SK-N-SH treated with all-trans-retinoic acid at 6 μM for 48 hours (cell line): ENCODE measurements at regions not wholly inside any gene's neighbourhood (a gene's known extent, or its start where the extent isn't known, plus 50 kb on each side); places are given as distances from the start of the nearest gene placed in this dataset.
A peak's percentile ranks its signal among the peaks of the same experiment; 100 is the strongest.

Experiments used
- ATAC-seq: fragments of 200-7000 bp; cut with Tn5 transposase; 3 replicates; pipeline ENCODE4 v1.9.1; 2020; ENCODE audit warnings: mild to moderate bottlenecking, moderate library complexity
- ARNTL ChIP-seq: fragments of 450-650 bp; formaldehyde crosslinking; IDR thresholded peaks from 2 replicates; pipeline ENCODE4 v1.5.0; 2020; ENCODE audit warnings: low read depth, mild to moderate bottlenecking, moderate library complexity, borderline replicate concordance
- BACH2 ChIP-seq: fragments of 250-450 bp; sonication (Bioruptor Pico); IDR thresholded peaks from 2 replicates; pipeline ENCODE4 v1.9.0; 2021; ENCODE audit warnings: mild to moderate bottlenecking, borderline replicate concordance
- CSDC2 ChIP-seq: fragments of 250-450 bp; sonication (Bioruptor Pico); IDR thresholded peaks from 2 replicates; pipeline ENCODE4 v1.5.0; 2020; ENCODE audit warnings: mild to moderate bottlenecking, moderate library complexity
- ESRRG ChIP-seq: fragments of 250-450 bp; sonication (Bioruptor Pico); IDR thresholded peaks from 2 replicates; pipeline ENCODE4 v1.6.1; 2021; ENCODE audit warnings: mild to moderate bottlenecking
- GLIS3 ChIP-seq: fragments of 250-450 bp; sonication (Bioruptor Pico); IDR thresholded peaks from 2 replicates; pipeline ENCODE4 v1.5.0; 2020; ENCODE audit warnings: mild to moderate bottlenecking, moderate library complexity
- ISL1 ChIP-seq: fragments of 250-450 bp; sonication (Bioruptor Pico); IDR thresholded peaks from 2 replicates; pipeline ENCODE4 v2.1.2; 2022; ENCODE audit warnings: mild to moderate bottlenecking, moderate library complexity
- OSR1 ChIP-seq: fragments of 250-450 bp; sonication (Bioruptor Pico); IDR thresholded peaks from 2 replicates; pipeline ENCODE4 v1.8.0; 2022; ENCODE audit warnings: moderate library complexity, mild to moderate bottlenecking, inconsistent platforms
- PPARA ChIP-seq: fragments of 250-450 bp; sonication (Bioruptor Pico); IDR thresholded peaks from 2 replicates; pipeline ENCODE4 v1.5.0; 2020; ENCODE audit warnings: mild to moderate bottlenecking, borderline replicate concordance
- RARB ChIP-seq: fragments of 250-450 bp; sonication (Bioruptor Pico); IDR thresholded peaks from 2 replicates; pipeline ENCODE4 v1.8.0; 2021; ENCODE audit warnings: mild to moderate bottlenecking, moderate library complexity
- SNAI2 ChIP-seq: fragments of 250-450 bp; sonication (Bioruptor Pico); IDR thresholded peaks from 2 replicates; pipeline ENCODE4 v1.5.0; 2020; ENCODE audit warnings: mild to moderate bottlenecking, moderate library complexity
- TCF4 ChIP-seq: fragments of 250-450 bp; sonication (Bioruptor Pico); IDR thresholded peaks from 2 replicates; pipeline ENCODE4 v1.8.0; 2021; ENCODE audit warnings: mild to moderate bottlenecking, moderate library complexity, borderline replicate concordance
- TOX ChIP-seq: fragments of 250-450 bp; sonication (Bioruptor Pico); IDR thresholded peaks from 2 replicates; pipeline ENCODE4 v1.8.0; 2021; ENCODE audit warnings: mild to moderate bottlenecking, moderate library complexity, borderline replicate concordance
- ZC3H10 ChIP-seq: fragments of 250-450 bp; sonication (Bioruptor Pico); IDR thresholded peaks from 2 replicates; pipeline ENCODE4 v1.5.1; 2021; ENCODE audit warnings: mild to moderate bottlenecking, moderate library complexity
- ZFP3 ChIP-seq: fragments of 250-450 bp; sonication (Bioruptor Pico); IDR thresholded peaks from 2 replicates; pipeline ENCODE4 v1.5.0; 2020; ENCODE audit warnings: mild to moderate bottlenecking, moderate library complexity
- ZFP30 ChIP-seq: fragments of 450-650 bp; formaldehyde crosslinking; IDR thresholded peaks from 2 replicates; pipeline ENCODE4 v1.5.0; 2022; ENCODE audit warnings: mild to moderate bottlenecking, moderate library complexity
- ZNF70 ChIP-seq: fragments of 450-650 bp; formaldehyde crosslinking; IDR thresholded peaks from 2 replicates; pipeline ENCODE4 v1.5.0; 2020; ENCODE audit warnings: mild to moderate bottlenecking, moderate library complexity
- ZNF8 ChIP-seq: fragments of 450-650 bp; formaldehyde crosslinking; IDR thresholded peaks from 2 replicates; pipeline ENCODE4 v1.5.0; 2020; ENCODE audit warnings: mild to moderate bottlenecking, moderate library complexity
- TF ChIP-seq, protein P1 (sequence below): fragments of 250-450 bp; sonication (Bioruptor Pico); IDR thresholded peaks from 2 replicates; pipeline ENCODE4 v1.5.1; 2020; ENCODE audit warnings: low read depth, mild to moderate bottlenecking, moderate library complexity
- TF ChIP-seq, protein P2 (sequence below): fragments of 250-450 bp; sonication (Bioruptor Pico); IDR thresholded peaks from 2 replicates; pipeline ENCODE4 v1.5.1; 2021; ENCODE audit warnings: mild to moderate bottlenecking, moderate library complexity
- TF ChIP-seq, protein P3 (sequence below): fragments of 250-450 bp; sonication (Bioruptor Pico); IDR thresholded peaks from 2 replicates; pipeline ENCODE4 v1.8.0; 2021; ENCODE audit warnings: low read depth, mild to moderate bottlenecking, moderate library complexity, borderline replicate concordance
- TF ChIP-seq, protein P4 (sequence below): fragments of 250-450 bp; sonication (Bioruptor Pico); IDR thresholded peaks from 2 replicates; pipeline ENCODE4 v1.8.0; 2020; ENCODE audit warnings: mild to moderate bottlenecking, moderate library complexity, borderline replicate concordance
- TF ChIP-seq, protein P5 (sequence below): fragments of 250-450 bp; sonication (Bioruptor Pico); IDR thresholded peaks from 2 replicates; pipeline ENCODE4 v1.5.0; 2020; ENCODE audit warnings: mild to moderate bottlenecking, moderate library complexity

DNA sequence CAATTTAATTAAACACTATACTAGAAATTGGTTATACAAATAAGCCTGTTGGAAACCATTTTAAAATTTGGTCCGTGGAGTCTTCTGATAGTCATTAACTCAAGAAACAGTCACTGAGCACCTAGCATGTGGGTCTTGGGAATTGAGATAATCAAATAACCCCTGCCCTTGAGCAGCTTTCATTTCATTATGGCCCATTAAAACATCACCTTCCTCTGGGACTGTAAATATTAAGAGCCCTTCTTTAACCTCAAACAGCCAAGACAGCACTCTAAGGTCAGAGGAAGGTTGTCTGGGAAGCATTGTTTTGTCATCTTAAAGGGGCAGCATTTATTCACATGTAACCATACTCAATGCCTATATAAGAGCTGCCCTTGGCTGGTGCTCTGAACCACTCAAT, 610.3 kb upstream of the USP24 start:
- no peak for ATAC-seq
- TF ChIP-seq, protein P1, sequence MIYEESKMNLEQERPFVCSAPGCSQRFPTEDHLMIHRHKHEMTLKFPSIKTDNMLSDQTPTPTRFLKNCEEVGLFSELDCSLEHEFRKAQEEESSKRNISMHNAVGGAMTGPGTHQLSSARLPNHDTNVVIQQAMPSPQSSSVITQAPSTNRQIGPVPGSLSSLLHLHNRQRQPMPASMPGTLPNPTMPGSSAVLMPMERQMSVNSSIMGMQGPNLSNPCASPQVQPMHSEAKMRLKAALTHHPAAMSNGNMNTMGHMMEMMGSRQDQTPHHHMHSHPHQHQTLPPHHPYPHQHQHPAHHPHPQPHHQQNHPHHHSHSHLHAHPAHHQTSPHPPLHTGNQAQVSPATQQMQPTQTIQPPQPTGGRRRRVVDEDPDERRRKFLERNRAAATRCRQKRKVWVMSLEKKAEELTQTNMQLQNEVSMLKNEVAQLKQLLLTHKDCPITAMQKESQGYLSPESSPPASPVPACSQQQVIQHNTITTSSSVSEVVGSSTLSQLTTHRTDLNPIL, result no peak
- TF ChIP-seq TCF4 (no peak), ZFP3 (CRISPR knock-in tag) (no peak), ZNF70 (CRISPR knock-in tag) (no peak), BACH2 (no peak), PPARA (no peak), SNAI2 (CRISPR knock-in tag) (no peak), GLIS3 (CRISPR knock-in tag) (no peak), OSR1 (no peak), CSDC2 (no peak), ZNF8 (no peak), ZC3H10 (no peak), TOX (no peak), ARNTL (CRISPR knock-in tag) (no peak)
- TF ChIP-seq, protein P2, sequence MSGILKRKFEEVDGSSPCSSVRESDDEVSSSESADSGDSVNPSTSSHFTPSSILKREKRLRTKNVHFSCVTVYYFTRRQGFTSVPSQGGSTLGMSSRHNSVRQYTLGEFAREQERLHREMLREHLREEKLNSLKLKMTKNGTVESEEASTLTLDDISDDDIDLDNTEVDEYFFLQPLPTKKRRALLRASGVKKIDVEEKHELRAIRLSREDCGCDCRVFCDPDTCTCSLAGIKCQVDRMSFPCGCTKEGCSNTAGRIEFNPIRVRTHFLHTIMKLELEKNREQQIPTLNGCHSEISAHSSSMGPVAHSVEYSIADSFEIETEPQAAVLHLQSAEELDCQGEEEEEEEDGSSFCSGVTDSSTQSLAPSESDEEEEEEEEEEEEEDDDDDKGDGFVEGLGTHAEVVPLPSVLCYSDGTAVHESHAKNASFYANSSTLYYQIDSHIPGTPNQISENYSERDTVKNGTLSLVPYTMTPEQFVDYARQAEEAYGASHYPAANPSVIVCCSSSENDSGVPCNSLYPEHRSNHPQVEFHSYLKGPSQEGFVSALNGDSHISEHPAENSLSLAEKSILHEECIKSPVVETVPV (CRISPR knock-in tag), result no peak
- TF ChIP-seq, protein P3, sequence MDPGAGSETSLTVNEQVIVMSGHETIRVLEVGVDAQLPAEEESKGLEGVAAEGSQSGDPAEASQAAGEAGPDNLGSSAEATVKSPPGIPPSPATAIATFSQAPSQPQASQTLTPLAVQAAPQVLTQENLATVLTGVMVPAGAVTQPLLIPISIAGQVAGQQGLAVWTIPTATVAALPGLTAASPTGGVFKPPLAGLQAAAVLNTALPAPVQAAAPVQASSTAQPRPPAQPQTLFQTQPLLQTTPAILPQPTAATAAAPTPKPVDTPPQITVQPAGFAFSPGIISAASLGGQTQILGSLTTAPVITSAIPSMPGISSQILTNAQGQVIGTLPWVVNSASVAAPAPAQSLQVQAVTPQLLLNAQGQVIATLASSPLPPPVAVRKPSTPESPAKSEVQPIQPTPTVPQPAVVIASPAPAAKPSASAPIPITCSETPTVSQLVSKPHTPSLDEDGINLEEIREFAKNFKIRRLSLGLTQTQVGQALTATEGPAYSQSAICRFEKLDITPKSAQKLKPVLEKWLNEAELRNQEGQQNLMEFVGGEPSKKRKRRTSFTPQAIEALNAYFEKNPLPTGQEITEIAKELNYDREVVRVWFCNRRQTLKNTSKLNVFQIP (CRISPR knock-in tag), result no peak
- TF ChIP-seq, protein P4, sequence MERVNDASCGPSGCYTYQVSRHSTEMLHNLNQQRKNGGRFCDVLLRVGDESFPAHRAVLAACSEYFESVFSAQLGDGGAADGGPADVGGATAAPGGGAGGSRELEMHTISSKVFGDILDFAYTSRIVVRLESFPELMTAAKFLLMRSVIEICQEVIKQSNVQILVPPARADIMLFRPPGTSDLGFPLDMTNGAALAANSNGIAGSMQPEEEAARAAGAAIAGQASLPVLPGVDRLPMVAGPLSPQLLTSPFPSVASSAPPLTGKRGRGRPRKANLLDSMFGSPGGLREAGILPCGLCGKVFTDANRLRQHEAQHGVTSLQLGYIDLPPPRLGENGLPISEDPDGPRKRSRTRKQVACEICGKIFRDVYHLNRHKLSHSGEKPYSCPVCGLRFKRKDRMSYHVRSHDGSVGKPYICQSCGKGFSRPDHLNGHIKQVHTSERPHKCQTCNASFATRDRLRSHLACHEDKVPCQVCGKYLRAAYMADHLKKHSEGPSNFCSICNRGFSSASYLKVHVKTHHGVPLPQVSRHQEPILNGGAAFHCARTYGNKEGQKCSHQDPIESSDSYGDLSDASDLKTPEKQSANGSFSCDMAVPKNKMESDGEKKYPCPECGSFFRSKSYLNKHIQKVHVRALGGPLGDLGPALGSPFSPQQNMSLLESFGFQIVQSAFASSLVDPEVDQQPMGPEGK (CRISPR knock-in tag), result no peak
- TF ChIP-seq, all 23 proteins: peak for 0

DNA sequence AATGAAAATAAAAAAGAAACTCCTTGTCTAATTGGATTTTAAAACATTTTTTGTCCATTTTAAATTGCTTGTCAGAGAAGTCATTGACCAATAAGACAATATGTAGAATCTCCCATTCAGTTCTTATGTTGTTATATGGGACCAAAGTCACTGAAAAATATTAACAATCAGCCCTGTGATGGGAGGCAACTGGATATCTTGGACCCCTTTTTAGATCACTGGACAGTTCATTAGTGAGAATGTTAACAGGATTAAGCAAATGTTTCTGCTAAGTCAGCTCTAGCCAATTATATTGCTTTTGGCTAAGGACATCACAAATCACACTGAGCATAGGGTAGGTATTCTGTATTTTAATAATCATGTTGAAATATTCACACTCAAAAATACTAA, 609.1 kb upstream of the USP24 start:
- TF ChIP-seq CSDC2, result no peak
- no peak for TF ChIP-seq BACH2
- no peak for TF ChIP-seq SNAI2 (CRISPR knock-in tag)
- TF ChIP-seq GLIS3 (CRISPR knock-in tag), result no peak
- no peak for TF ChIP-seq ZNF8
- no peak for TF ChIP-seq PPARA
- TF ChIP-seq, all 23 proteins: peak for 0
- no peak for ATAC-seq

DNA sequence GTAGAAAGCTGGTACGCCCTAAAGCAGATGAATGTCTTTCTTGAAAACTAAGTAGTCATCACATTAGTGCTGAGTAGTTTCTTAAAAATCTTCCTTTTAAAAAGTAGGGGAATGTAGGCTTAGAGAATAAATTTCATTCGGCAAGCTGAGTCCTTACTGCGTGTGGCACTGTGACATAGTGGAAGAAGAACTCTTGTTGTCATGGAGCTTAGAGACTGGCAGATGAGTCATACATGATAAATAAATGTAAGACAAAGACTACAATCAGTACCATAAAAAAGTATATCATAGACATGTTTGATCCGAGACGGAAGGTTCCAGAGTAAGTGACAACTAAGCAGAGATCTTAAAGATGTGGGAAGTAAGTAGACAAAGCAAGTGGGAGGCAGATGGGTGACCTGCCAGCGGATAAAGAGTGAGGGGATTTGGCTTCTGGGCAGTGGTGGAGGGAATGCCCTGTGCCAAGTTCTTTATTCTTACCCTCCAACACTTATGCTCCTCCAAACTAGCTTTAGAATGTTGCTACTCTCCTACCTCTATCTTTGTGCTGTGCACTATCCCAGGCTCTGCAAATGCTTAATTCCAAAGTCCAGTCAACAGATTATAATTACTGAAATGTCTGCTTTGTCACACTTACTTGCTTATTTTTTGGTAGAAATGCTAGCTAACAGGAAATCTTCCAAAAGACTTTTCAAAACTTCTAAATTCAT, 608.5 kb upstream of the USP24 start:
- peak; percentile 72 for ATAC-seq
- TF ChIP-seq, protein P5, sequence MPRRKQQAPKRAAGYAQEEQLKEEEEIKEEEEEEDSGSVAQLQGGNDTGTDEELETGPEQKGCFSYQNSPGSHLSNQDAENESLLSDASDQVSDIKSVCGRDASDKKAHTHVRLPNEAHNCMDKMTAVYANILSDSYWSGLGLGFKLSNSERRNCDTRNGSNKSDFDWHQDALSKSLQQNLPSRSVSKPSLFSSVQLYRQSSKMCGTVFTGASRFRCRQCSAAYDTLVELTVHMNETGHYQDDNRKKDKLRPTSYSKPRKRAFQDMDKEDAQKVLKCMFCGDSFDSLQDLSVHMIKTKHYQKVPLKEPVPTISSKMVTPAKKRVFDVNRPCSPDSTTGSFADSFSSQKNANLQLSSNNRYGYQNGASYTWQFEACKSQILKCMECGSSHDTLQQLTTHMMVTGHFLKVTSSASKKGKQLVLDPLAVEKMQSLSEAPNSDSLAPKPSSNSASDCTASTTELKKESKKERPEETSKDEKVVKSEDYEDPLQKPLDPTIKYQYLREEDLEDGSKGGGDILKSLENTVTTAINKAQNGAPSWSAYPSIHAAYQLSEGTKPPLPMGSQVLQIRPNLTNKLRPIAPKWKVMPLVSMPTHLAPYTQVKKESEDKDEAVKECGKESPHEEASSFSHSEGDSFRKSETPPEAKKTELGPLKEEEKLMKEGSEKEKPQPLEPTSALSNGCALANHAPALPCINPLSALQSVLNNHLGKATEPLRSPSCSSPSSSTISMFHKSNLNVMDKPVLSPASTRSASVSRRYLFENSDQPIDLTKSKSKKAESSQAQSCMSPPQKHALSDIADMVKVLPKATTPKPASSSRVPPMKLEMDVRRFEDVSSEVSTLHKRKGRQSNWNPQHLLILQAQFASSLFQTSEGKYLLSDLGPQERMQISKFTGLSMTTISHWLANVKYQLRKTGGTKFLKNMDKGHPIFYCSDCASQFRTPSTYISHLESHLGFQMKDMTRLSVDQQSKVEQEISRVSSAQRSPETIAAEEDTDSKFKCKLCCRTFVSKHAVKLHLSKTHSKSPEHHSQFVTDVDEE, result no peak
- TF ChIP-seq ZFP30 (no peak), RARB (no peak), ISL1 (CRISPR knock-in tag) (no peak), BACH2 (no peak), TOX (no peak), ESRRG (no peak), PPARA (no peak), GLIS3 (CRISPR knock-in tag) (no peak), ZNF8 (no peak), OSR1 (no peak), SNAI2 (CRISPR knock-in tag) (no peak), ZFP3 (CRISPR knock-in tag) (no peak)
- TF ChIP-seq, protein P1, result no peak
- TF ChIP-seq, protein P4 (CRISPR knock-in tag), result no peak
- TF ChIP-seq, protein P2 (CRISPR knock-in tag), result no peak
